ENCODE measurements at regions not wholly inside any gene's neighbourhood (a gene's known extent, or its start where the extent isn't known, plus 50 kb on each side); places are given as distances from the start of the nearest gene placed in this dataset.

GRCh38 chr12:85504164-85504563 lies 224.1 kb downstream of the ALX1 start:
- no peaks in the 10 kb centered on the region for H3K27me3 ChIP-seq (ENCODE audit: control insufficient read depth, insufficient read depth, low read length)
- no peak for TF ChIP-seq CTCF (IDR thresholded peaks at IDR 0.05; ENCODE audit: insufficient read depth, low read length, poor library complexity, severe bottlenecking)
- no peak for DNase-seq (ENCODE audit: low read depth)
- no peaks in the 10 kb centered on the region for H3K36me3 ChIP-seq (ENCODE audit: control insufficient read depth, insufficient read depth, low read length)
- H3K4me3 ChIP-seq (ENCODE audit: low read depth, low read length) = no peak overlapping the region

- no peak for TF ChIP-seq CTCF (IDR thresholded peaks at IDR 0.05; ENCODE audit: insufficient read depth, low read length, poor library complexity, severe bottlenecking)
These were observed 224.6 kb downstream of the ALX1 start for GRCh38 chr12:85504624-85505023.

DNA sequence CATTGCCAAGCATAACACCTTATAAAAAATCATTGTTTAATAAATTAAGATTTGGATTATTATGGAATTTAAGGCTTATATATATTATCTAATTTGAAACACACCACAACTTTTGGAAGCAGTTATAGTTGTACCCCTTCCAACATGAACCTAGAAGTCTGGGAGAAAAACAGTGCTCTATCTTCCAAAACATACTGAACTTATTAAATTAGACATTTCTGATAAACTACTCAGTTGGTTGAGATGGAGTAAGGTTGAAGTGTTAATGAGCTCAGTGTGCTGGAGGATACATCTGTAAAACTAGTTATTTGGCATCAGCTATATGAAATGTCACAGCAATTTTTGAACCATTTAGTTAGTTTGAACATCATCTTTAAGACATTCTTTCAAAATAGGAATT lies 227.4 kb downstream of the ALX1 start:
- Histone ChIP-seq H3K4me3 (ENCODE audit: low read depth, low read length) (no peak overlapping the region), H3K36me3 (ENCODE audit: control insufficient read depth, insufficient read depth, low read length) (no peaks in the 10 kb centered on the region), H3K27me3 (ENCODE audit: control insufficient read depth, insufficient read depth, low read length) (no peaks in the 10 kb centered on the region)
- no peak for DNase-seq (ENCODE audit: low read depth)
- no peak for TF ChIP-seq CTCF (IDR thresholded peaks at IDR 0.05; ENCODE audit: insufficient read depth, low read length, poor library complexity, severe bottlenecking)

More at GRCh38 chr12:85504624-85505023, 224.6 kb downstream of the ALX1 start:
- H3K27me3 ChIP-seq (ENCODE audit: control insufficient read depth, insufficient read depth, low read length) = no peaks in the 10 kb centered on the region
- no peaks in the 10 kb centered on the region for H3K36me3 ChIP-seq (ENCODE audit: control insufficient read depth, insufficient read depth, low read length)
- H3K4me3 ChIP-seq (ENCODE audit: low read depth, low read length) = no peak overlapping the region
- DNase-seq (ENCODE audit: low read depth) = no peak

DNA sequence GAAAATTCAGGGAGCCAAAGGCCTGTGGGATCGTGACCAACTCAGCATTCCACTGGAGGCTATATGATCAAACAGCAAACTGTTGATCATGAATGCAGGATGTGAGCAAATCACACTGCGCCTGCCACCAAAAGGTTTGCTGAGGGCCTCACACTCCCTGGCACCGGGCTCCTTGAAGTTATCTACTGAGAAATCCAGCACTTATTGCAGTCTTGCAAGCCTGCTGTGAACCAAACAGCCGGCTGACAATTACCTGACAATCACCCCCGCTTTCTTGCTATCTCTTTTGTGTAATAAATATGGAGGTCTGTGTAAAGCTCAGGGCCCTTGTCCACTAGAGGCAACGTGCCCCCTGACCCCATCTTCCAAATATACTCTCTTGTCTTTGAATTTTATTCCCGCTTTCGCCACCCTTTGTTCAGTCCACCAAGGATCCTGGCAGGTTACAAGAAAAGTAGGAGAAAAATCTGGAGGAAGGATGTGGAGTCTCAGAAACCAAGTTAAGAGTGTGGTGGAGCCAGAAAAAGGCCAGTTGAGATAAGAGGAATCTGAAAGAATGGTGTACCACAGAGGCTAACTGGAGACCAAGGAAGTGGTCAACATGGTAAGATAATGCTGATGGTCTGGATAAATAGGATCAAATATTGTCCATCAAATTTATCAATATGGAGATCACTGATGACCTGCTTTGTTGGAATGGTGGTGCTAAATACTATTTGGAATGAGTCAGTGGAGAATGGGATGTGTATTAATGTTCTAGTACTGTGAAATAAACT lies 229.2 kb downstream of the ALX1 start:
- no peak overlapping the region for H3K4me3 ChIP-seq (ENCODE audit: low read depth, low read length)
- H3K36me3 ChIP-seq (ENCODE audit: control insufficient read depth, insufficient read depth, low read length) = no peaks in the 10 kb centered on the region
- DNase-seq (ENCODE audit: low read depth) = no peak

DNA sequence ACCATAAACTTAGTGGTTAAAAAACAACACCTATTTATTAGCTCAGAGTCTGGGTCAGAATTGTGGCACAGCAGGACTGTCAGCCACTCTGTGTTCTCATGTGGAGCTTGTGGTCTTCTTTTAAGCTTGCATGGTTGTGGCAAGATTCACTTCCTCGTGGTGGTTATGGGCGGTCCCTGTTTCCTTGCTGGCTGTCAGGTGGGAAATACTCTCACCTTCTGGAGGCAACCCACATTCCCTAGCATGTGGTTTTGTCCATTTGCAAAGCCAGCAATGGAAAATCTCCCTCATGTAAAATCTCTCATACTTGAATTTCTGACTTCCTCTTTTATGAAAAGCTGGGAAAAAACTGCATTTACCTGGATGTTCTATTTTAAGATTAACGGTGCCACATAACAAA lies 229.8 kb downstream of the ALX1 start:
- Histone ChIP-seq H3K27me3 (ENCODE audit: control insufficient read depth, insufficient read depth, low read length) (no peaks in the 10 kb centered on the region), H3K36me3 (ENCODE audit: control insufficient read depth, insufficient read depth, low read length) (no peaks in the 10 kb centered on the region), H3K4me3 (ENCODE audit: low read depth, low read length) (no peak overlapping the region)
- peak; percentile 16 for DNase-seq (ENCODE audit: low read depth)
- TF ChIP-seq CTCF (IDR thresholded peaks at IDR 0.05; ENCODE audit: insufficient read depth, low read length, poor library complexity, severe bottlenecking) = no peak

More for the DNA sequence above, 229.2 kb downstream of the ALX1 start:
- no peaks in the 10 kb centered on the region for H3K27me3 ChIP-seq (ENCODE audit: control insufficient read depth, insufficient read depth, low read length)
- no peak for TF ChIP-seq CTCF (IDR thresholded peaks at IDR 0.05; ENCODE audit: insufficient read depth, low read length, poor library complexity, severe bottlenecking)

DNA sequence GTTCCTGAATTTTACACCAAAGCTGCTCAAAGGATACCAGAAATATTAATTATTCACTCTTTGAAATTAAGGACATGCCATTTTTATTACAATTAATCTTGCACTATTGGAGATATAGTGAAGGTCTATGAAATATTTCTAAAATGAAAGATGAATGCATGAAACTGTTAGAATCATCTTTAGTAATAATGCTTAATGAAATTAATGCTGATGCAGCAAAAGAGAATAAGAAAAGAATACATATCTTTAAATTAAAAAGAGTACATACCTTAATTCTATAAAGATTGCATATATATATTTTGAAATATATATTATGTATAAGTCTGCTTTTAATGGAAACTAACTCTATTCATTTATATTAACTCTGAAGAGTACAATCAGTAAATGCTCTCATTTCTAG lies 236.0 kb downstream of the ALX1 start:
- TF ChIP-seq CTCF (IDR thresholded peaks at IDR 0.05; ENCODE audit: insufficient read depth, low read length, poor library complexity, severe bottlenecking) = no peak
- Histone ChIP-seq H3K27me3 (ENCODE audit: control insufficient read depth, insufficient read depth, low read length) (no peaks in the 10 kb centered on the region), H3K4me3 (ENCODE audit: low read depth, low read length) (no peak overlapping the region), H3K36me3 (ENCODE audit: control insufficient read depth, insufficient read depth, low read length) (no peaks in the 10 kb centered on the region)
- DNase-seq (ENCODE audit: low read depth) = no peak

Measured in kidney epithelial cell (primary cell).